ENCODE measurements at regions not wholly inside any gene's neighbourhood (a gene's known extent, or its start where the extent isn't known, plus 50 kb on each side); places are given as distances from the start of the nearest gene placed in this dataset.

- Histone ChIP-seq H3K4me3 (ENCODE audit: low read depth, low read length) (no peak overlapping the region), H3K36me3 (ENCODE audit: control insufficient read depth, insufficient read depth, low read length) (no peaks in the 10 kb centered on the region), H3K27me3 (ENCODE audit: control insufficient read depth, insufficient read depth, low read length) (no peaks in the 10 kb centered on the region), H3K27ac (ENCODE audit: low read depth, low read length) (no peak overlapping the region), H3K9me3 (ENCODE audit: control insufficient read depth, insufficient read depth, low read length) (no peaks in the 10 kb centered on the region), H3K9ac (ENCODE audit: low read depth, low read length) (no peak overlapping the region), H3K4me1 (ENCODE audit: control insufficient read depth, insufficient read depth, low read length) (peaks cover 8% of the 10 kb centered on the region; the same call in 1 of the 2 replicates)
Measured at GRCh38 chr16:52234626-52235025, 312.3 kb downstream of the TOX3 start.

- no peak overlapping the region for H3K27ac ChIP-seq (ENCODE audit: low read depth, low read length)
Measured at GRCh38 chr16:52229471-52229870, 317.5 kb downstream of the TOX3 start.

GRCh38 chr16:52227851-52228250, 319.1 kb downstream of the TOX3 start:
- H3K36me3 ChIP-seq (ENCODE audit: control insufficient read depth, insufficient read depth, low read length): no peaks in the 10 kb centered on the region
- H3K4me1 ChIP-seq (ENCODE audit: control insufficient read depth, insufficient read depth, low read length): peaks cover 5% of the 10 kb centered on the region; the same call in 1 of the 2 replicates

More at GRCh38 chr16:52229471-52229870, 317.5 kb downstream of the TOX3 start:
- Histone ChIP-seq H3K4me1 (ENCODE audit: control insufficient read depth, insufficient read depth, low read length) (peaks cover 5% of the 10 kb centered on the region; the same call in 1 of the 2 replicates), H3K4me3 (ENCODE audit: low read depth, low read length) (no peak overlapping the region), H3K9ac (ENCODE audit: low read depth, low read length) (no peak overlapping the region), H3K36me3 (ENCODE audit: control insufficient read depth, insufficient read depth, low read length) (no peaks in the 10 kb centered on the region), H3K27me3 (ENCODE audit: control insufficient read depth, insufficient read depth, low read length) (no peaks in the 10 kb centered on the region), H3K9me3 (ENCODE audit: control insufficient read depth, insufficient read depth, low read length) (no peaks in the 10 kb centered on the region)

GRCh38 chr16:52212841-52213240, 334.1 kb downstream of the TOX3 start:
- Histone ChIP-seq H3K9me3 (ENCODE audit: control insufficient read depth, insufficient read depth, low read length) (no peaks in the 10 kb centered on the region), H3K27me3 (ENCODE audit: control insufficient read depth, insufficient read depth, low read length) (no peaks in the 10 kb centered on the region), H3K9ac (ENCODE audit: low read depth, low read length) (no peak overlapping the region), H3K36me3 (ENCODE audit: control insufficient read depth, insufficient read depth, low read length) (no peaks in the 10 kb centered on the region), H3K4me3 (ENCODE audit: low read depth, low read length) (no peak overlapping the region), H3K27ac (ENCODE audit: low read depth, low read length) (no peak overlapping the region), H3K4me1 (ENCODE audit: control insufficient read depth, insufficient read depth, low read length) (no peaks in the 10 kb centered on the region)

More at GRCh38 chr16:52227851-52228250, 319.1 kb downstream of the TOX3 start:
- Histone ChIP-seq H3K27me3 (ENCODE audit: control insufficient read depth, insufficient read depth, low read length) (no peaks in the 10 kb centered on the region), H3K27ac (ENCODE audit: low read depth, low read length) (no peak overlapping the region), H3K9me3 (ENCODE audit: control insufficient read depth, insufficient read depth, low read length) (no peaks in the 10 kb centered on the region), H3K9ac (ENCODE audit: low read depth, low read length) (no peak overlapping the region), H3K4me3 (ENCODE audit: low read depth, low read length) (no peak overlapping the region)

GRCh38 chr16:52209227-52209626, 337.7 kb downstream of the TOX3 start:
- H3K4me1 ChIP-seq (ENCODE audit: control insufficient read depth, insufficient read depth, low read length): no peaks in the 10 kb centered on the region
- H3K36me3 ChIP-seq (ENCODE audit: control insufficient read depth, insufficient read depth, low read length): no peaks in the 10 kb centered on the region
- H3K27me3 ChIP-seq (ENCODE audit: control insufficient read depth, insufficient read depth, low read length): no peaks in the 10 kb centered on the region
- H3K9me3 ChIP-seq (ENCODE audit: control insufficient read depth, insufficient read depth, low read length): no peaks in the 10 kb centered on the region
- no peak overlapping the region for H3K27ac ChIP-seq (ENCODE audit: low read depth, low read length)
- H3K9ac ChIP-seq (ENCODE audit: low read depth, low read length): no peak overlapping the region
- H3K4me3 ChIP-seq (ENCODE audit: low read depth, low read length): no peak overlapping the region

GRCh38 chr16:52203096-52203495, 343.8 kb downstream of the TOX3 start:
- no peak overlapping the region for H3K27ac ChIP-seq (ENCODE audit: low read depth, low read length)
- H3K9me3 ChIP-seq (ENCODE audit: control insufficient read depth, insufficient read depth, low read length): no peaks in the 10 kb centered on the region
- H3K27me3 ChIP-seq (ENCODE audit: control insufficient read depth, insufficient read depth, low read length): no peaks in the 10 kb centered on the region
- H3K4me1 ChIP-seq (ENCODE audit: control insufficient read depth, insufficient read depth, low read length): no peaks in the 10 kb centered on the region
- H3K36me3 ChIP-seq (ENCODE audit: control insufficient read depth, insufficient read depth, low read length): no peaks in the 10 kb centered on the region
- no peak overlapping the region for H3K4me3 ChIP-seq (ENCODE audit: low read depth, low read length)
- no peak overlapping the region for H3K9ac ChIP-seq (ENCODE audit: low read depth, low read length)

- no peaks in the 10 kb centered on the region for H3K36me3 ChIP-seq (ENCODE audit: control insufficient read depth, insufficient read depth, low read length)
- H3K4me1 ChIP-seq (ENCODE audit: control insufficient read depth, insufficient read depth, low read length): peaks cover 10% of the 10 kb centered on the region; the same call in 1 of the 2 replicates
- no peaks in the 10 kb centered on the region for H3K27me3 ChIP-seq (ENCODE audit: control insufficient read depth, insufficient read depth, low read length)
- H3K9me3 ChIP-seq (ENCODE audit: control insufficient read depth, insufficient read depth, low read length): no peaks in the 10 kb centered on the region
- no peak overlapping the region for H3K4me3 ChIP-seq (ENCODE audit: low read depth, low read length)
- no peak overlapping the region for H3K27ac ChIP-seq (ENCODE audit: low read depth, low read length)
- no peak overlapping the region for H3K9ac ChIP-seq (ENCODE audit: low read depth, low read length)
Measured at GRCh38 chr16:52193441-52193840, 353.5 kb downstream of the TOX3 start.

GRCh38 chr16:52191531-52192134, 355.3 kb downstream of the TOX3 start:
- Histone ChIP-seq H3K4me3 (ENCODE audit: low read depth, low read length) (no peak overlapping the region), H3K27ac (ENCODE audit: low read depth, low read length) (no peak overlapping the region), H3K9me3 (ENCODE audit: control insufficient read depth, insufficient read depth, low read length) (no peaks in the 10 kb centered on the region), H3K9ac (ENCODE audit: low read depth, low read length) (no peak overlapping the region), H3K4me1 (ENCODE audit: control insufficient read depth, insufficient read depth, low read length) (peaks cover 10% of the 10 kb centered on the region; the same call in 1 of the 2 replicates), H3K36me3 (ENCODE audit: control insufficient read depth, insufficient read depth, low read length) (no peaks in the 10 kb centered on the region), H3K27me3 (ENCODE audit: control insufficient read depth, insufficient read depth, low read length) (no peaks in the 10 kb centered on the region)

GRCh38 chr16:52184336-52184735, 362.6 kb downstream of the TOX3 start:
- no peak overlapping the region for H3K27ac ChIP-seq (ENCODE audit: low read depth, low read length)
- no peaks in the 10 kb centered on the region for H3K4me1 ChIP-seq (ENCODE audit: control insufficient read depth, insufficient read depth, low read length)
- no peak overlapping the region for H3K9ac ChIP-seq (ENCODE audit: low read depth, low read length)
- H3K9me3 ChIP-seq (ENCODE audit: control insufficient read depth, insufficient read depth, low read length): no peaks in the 10 kb centered on the region
- no peaks in the 10 kb centered on the region for H3K27me3 ChIP-seq (ENCODE audit: control insufficient read depth, insufficient read depth, low read length)
- no peaks in the 10 kb centered on the region for H3K36me3 ChIP-seq (ENCODE audit: control insufficient read depth, insufficient read depth, low read length)
- no peak overlapping the region for H3K4me3 ChIP-seq (ENCODE audit: low read depth, low read length)

GRCh38 chr16:52182840-52183239, 364.1 kb downstream of the TOX3 start:
- Histone ChIP-seq H3K9me3 (ENCODE audit: control insufficient read depth, insufficient read depth, low read length) (no peaks in the 10 kb centered on the region), H3K9ac (ENCODE audit: low read depth, low read length) (no peak overlapping the region), H3K4me1 (ENCODE audit: control insufficient read depth, insufficient read depth, low read length) (no peaks in the 10 kb centered on the region), H3K4me3 (ENCODE audit: low read depth, low read length) (no peak overlapping the region), H3K36me3 (ENCODE audit: control insufficient read depth, insufficient read depth, low read length) (no peaks in the 10 kb centered on the region), H3K27ac (ENCODE audit: low read depth, low read length) (no peak overlapping the region), H3K27me3 (ENCODE audit: control insufficient read depth, insufficient read depth, low read length) (no peaks in the 10 kb centered on the region)

- Histone ChIP-seq H3K9me3 (ENCODE audit: control insufficient read depth, insufficient read depth, low read length) (no peaks in the 10 kb centered on the region), H3K4me3 (ENCODE audit: low read depth, low read length) (no peak overlapping the region), H3K27ac (ENCODE audit: low read depth, low read length) (no peak overlapping the region), H3K9ac (ENCODE audit: low read depth, low read length) (no peak overlapping the region), H3K4me1 (ENCODE audit: control insufficient read depth, insufficient read depth, low read length) (0 out of 2 replicates have a peak, but pooled peaks cover 5% of the 10 kb centered on the region), H3K27me3 (ENCODE audit: control insufficient read depth, insufficient read depth, low read length) (no peaks in the 10 kb centered on the region), H3K36me3 (ENCODE audit: control insufficient read depth, insufficient read depth, low read length) (no peaks in the 10 kb centered on the region)
Measured at GRCh38 chr16:52174168-52174567, 372.8 kb downstream of the TOX3 start.

Data from HUES48 (cell line).